ENCODE measurements at regions not wholly inside any gene's neighbourhood (a gene's known extent, or its start where the extent isn't known, plus 50 kb on each side); places are given as distances from the start of the nearest gene placed in this dataset.

- DNase-seq: no peak
These were observed 119.2 kb upstream of the CXCL14 start for GRCh38 chr5:135697959-135698345.

- DNase-seq: no peak
These were observed 118.6 kb upstream of the CXCL14 start for GRCh38 chr5:135697251-135697958.

- no peak for DNase-seq
These were observed 117.5 kb upstream of the CXCL14 start for GRCh38 chr5:135696317-135696716.

- DNase-seq: no peak
These were observed 117.0 kb upstream of the CXCL14 start for GRCh38 chr5:135695656-135696313.

- DNase-seq: no peak
These were observed 116.1 kb upstream of the CXCL14 start for GRCh38 chr5:135694906-135695305.

GRCh38 chr5:135694012-135694411 lies 115.2 kb upstream of the CXCL14 start:
- no peak for DNase-seq

- peak; percentile 20 for DNase-seq
These were observed 114.7 kb upstream of the CXCL14 start for GRCh38 chr5:135693371-135693955.

GRCh38 chr5:135691044-135691443 lies 112.3 kb upstream of the CXCL14 start:
- DNase-seq: no peak

GRCh38 chr5:135690466-135690865 lies 111.7 kb upstream of the CXCL14 start:
- no peak for DNase-seq

GRCh38 chr5:135689506-135689905 lies 110.7 kb upstream of the CXCL14 start:
- no peak for DNase-seq

GRCh38 chr5:135688385-135688784 lies 109.6 kb upstream of the CXCL14 start:
- DNase-seq: no peak

GRCh38 chr5:135683189-135683588 lies 104.4 kb upstream of the CXCL14 start:
- DNase-seq: no peak

- DNase-seq: no peak
These were observed 101.9 kb upstream of the CXCL14 start for GRCh38 chr5:135680713-135681112.

GRCh38 chr5:135678640-135679268 lies 100.0 kb upstream of the CXCL14 start:
- DNase-seq: no peak

- DNase-seq: no peak
These were observed 93.2 kb upstream of the CXCL14 start for GRCh38 chr5:135671966-135672365.

GRCh38 chr5:135671052-135671705 lies 92.4 kb upstream of the CXCL14 start:
- no peak for DNase-seq

- no peak for DNase-seq
These were observed 91.8 kb upstream of the CXCL14 start for GRCh38 chr5:135670588-135670987.

- peak; percentile 23 for DNase-seq
These were observed 90.6 kb upstream of the CXCL14 start for GRCh38 chr5:135669416-135669815.

GRCh38 chr5:135667673-135668072 lies 88.9 kb upstream of the CXCL14 start:
- DNase-seq: no peak

GRCh38 chr5:135667204-135667603 lies 88.4 kb upstream of the CXCL14 start:
- DNase-seq: no peak

GRCh38 chr5:135662683-135663082 lies 83.9 kb upstream of the CXCL14 start:
- DNase-seq: no peak

GRCh38 chr5:135662061-135662481 lies 83.3 kb upstream of the CXCL14 start:
- DNase-seq: peak; percentile 43

All from NCI-H2171 treated with DMSO at 0.1 percent for 48 hours (cell line).